GM12864 (cell line): ENCODE measurements at regions not wholly inside any gene's neighbourhood (a gene's known extent, or its start where the extent isn't known, plus 50 kb on each side); places are given as distances from the start of the nearest gene placed in this dataset.

ENCODE experiments used
- DNase-seq: peaks from one replicate; pipeline ENCODE4 v3.0.0-alpha.2; 2011; ENCODE audit warnings: low read depth
- H3K4me3 ChIP-seq: 2 replicates; pipeline ENCODE4 v1.5.1; 2011; ENCODE audit warnings: mild to moderate bottlenecking, low read depth, low read length, control low read depth
- CTCF ChIP-seq: IDR thresholded peaks from 2 replicates; pipeline ENCODE4 v1.5.1; 2011; ENCODE audit warnings: low read depth, mild to moderate bottlenecking, moderate library complexity, low read length, control low read depth, inconsistent platforms; ENCODE audit errors: missing control alignments

- H3K4me3 ChIP-seq: no peak overlapping the region
- no peak for DNase-seq
- TF ChIP-seq CTCF: no peak
These were observed 590.9 kb downstream of the EPHA3 start for GRCh38 chr3:89698208-89698830.

GRCh38 chr3:89699229-89699628 is 591.8 kb downstream of the EPHA3 start:
- H3K4me3 ChIP-seq: no peak overlapping the region
- DNase-seq: no peak
- no peak for TF ChIP-seq CTCF

- DNase-seq: no peak
- TF ChIP-seq CTCF: no peak
- H3K4me3 ChIP-seq: no peak overlapping the region
These were observed 592.4 kb downstream of the EPHA3 start for GRCh38 chr3:89699771-89700170.

GRCh38 chr3:89702404-89702803 is 595.0 kb downstream of the EPHA3 start:
- no peak for TF ChIP-seq CTCF
- DNase-seq: no peak
- no peak overlapping the region for H3K4me3 ChIP-seq

GRCh38 chr3:89713196-89713595 is 605.8 kb downstream of the EPHA3 start:
- no peak overlapping the region for H3K4me3 ChIP-seq
- no peak for DNase-seq
- TF ChIP-seq CTCF: no peak

- TF ChIP-seq CTCF: no peak
These were observed 606.8 kb downstream of the EPHA3 start for GRCh38 chr3:89714237-89714636.

More at GRCh38 chr3:89714237-89714636, 606.8 kb downstream of the EPHA3 start:
- no peak overlapping the region for H3K4me3 ChIP-seq
- DNase-seq: no peak
